B cell (primary cell): ENCODE measurements at regions not wholly inside any gene's neighbourhood (a gene's known extent, or its start where the extent isn't known, plus 50 kb on each side); places are given as distances from the start of the nearest gene placed in this dataset.

Experiments used
- ATAC-seq: fragments of 200-7000 bp; cut with Tn5 transposase; one replicate; pipeline ENCODE4 v1.10.0; 2021; ENCODE audit warnings: low read depth, mild to moderate bottlenecking, moderate number of reproducible peaks, moderate library complexity
- CTCF ChIA-PET: fragments of 350-600 bp; sonication (Branson Sonifier 250); formaldehyde crosslinking; loops from one replicate; lab custom pipeline; 2021; ENCODE audit warnings: antibody characterized with exemption, inconsistent platforms; lab: Charles Lee
- POLR2A ChIA-PET: fragments of 350-600 bp; sonication (Branson Sonifier 250); formaldehyde crosslinking; loops from one replicate; lab custom pipeline; 2021; ENCODE audit warnings: antibody characterized with exemption; lab: Charles Lee
- DNase-seq: peaks from one replicate; pipeline ENCODE4 v3.0.0; 2013
- H2AFZ ChIP-seq: 2 replicates; pipeline ENCODE4 v1.6.1; 2012; ENCODE audit warnings: mild to moderate bottlenecking, low read depth, low read length; ENCODE audit not compliant: insufficient read depth, poor library complexity, severe bottlenecking
- H3K27ac ChIP-seq, 2 donors: 1 replicate in 1 of 2; 2 replicates in 1 of 2; pipeline ENCODE4 v1.5.1; 2012 to 2013; ENCODE audit warnings: low read length in 2 of 2, mild to moderate bottlenecking in 2 of 2, moderate library complexity in 1 of 2
- H3K27me3 ChIP-seq, 4 experiments: fragments of 200-600 bp in 1 of 4; sonication (generic) in 1 of 4; replicated peaks in 1 of 4; 1 replicate in 2 of 4; 2 replicates in 2 of 4; pipeline versions ENCODE4 v1.6.1 to v1.7.0; 2013 to 2016; ENCODE audit warnings: low read length in 3 of 4, mild to moderate bottlenecking in 2 of 4, mixed read lengths in 1 of 4, moderate library complexity in 1 of 4; ENCODE audit not compliant: insufficient read depth in 4 of 4, control insufficient read depth in 3 of 4; ENCODE audit errors: control extremely low read depth in 1 of 4
- H3K36me3 ChIP-seq, 2 experiments: replicated peaks in 1 of 2; 1 replicate in 1 of 2; 2 replicates in 1 of 2; pipeline versions ENCODE4 v1.6.1 to v1.7.1; 2013; ENCODE audit warnings: low read length in 1 of 2; ENCODE audit not compliant: insufficient read depth in 2 of 2, control insufficient read depth in 1 of 2; ENCODE audit errors: control extremely low read depth in 1 of 2, extremely low read depth in 1 of 2
- H3K4me1 ChIP-seq, 2 donors: fragments of 200-600 bp in 1 of 2; sonication (generic) in 1 of 2; 1 replicate in 1 of 2; 2 replicates in 1 of 2; pipeline versions ENCODE4 v1.5.1 to v1.6.1; 2013 to 2017; ENCODE audit warnings: low read length in 2 of 2; ENCODE audit not compliant: control insufficient read depth in 2 of 2, insufficient read depth in 2 of 2
- H3K4me2 ChIP-seq: replicated peaks from 2 replicates; pipeline ENCODE3; 2012; ENCODE audit warnings: mild to moderate bottlenecking, low read depth, low read length; ENCODE audit not compliant: poor library complexity, severe bottlenecking
- H3K4me3 ChIP-seq, 5 experiments: fragments of 200-600 bp in 1 of 5; sonication (generic) in 1 of 5; 1 replicate in 3 of 5; 2 replicates in 2 of 5; pipeline versions ENCODE4 v1.5.1 to v1.7.0; 2011 to 2016; ENCODE audit warnings: low read length in 4 of 5, mild to moderate bottlenecking in 4 of 5, low read depth in 2 of 5, control low read depth in 1 of 5, moderate library complexity in 1 of 5; ENCODE audit not compliant: insufficient read depth in 1 of 5; ENCODE audit errors: control extremely low read depth in 1 of 5, extremely low read depth in 1 of 5
- H3K79me2 ChIP-seq: fragments of 200-600 bp; sonication (generic); one replicate; pipeline ENCODE4 v1.6.0; 2016; ENCODE audit warnings: low read length; ENCODE audit not compliant: control insufficient read depth, insufficient read depth
- H3K9ac ChIP-seq: fragments of 200-600 bp; sonication (generic); 2 replicates; pipeline ENCODE4 v1.6.1; 2017; ENCODE audit warnings: mild to moderate bottlenecking, low read length, moderate library complexity
- H3K9me3 ChIP-seq, 3 donors: one replicate each; pipeline versions ENCODE4 v1.6.1 to v1.7.1; 2013; ENCODE audit warnings: low read length in 2 of 3; ENCODE audit not compliant: control insufficient read depth in 2 of 3, insufficient read depth in 1 of 3; ENCODE audit errors: control extremely low read depth in 1 of 3
- H4K20me1 ChIP-seq: 2 replicates; pipeline ENCODE4 v1.6.0; 2012; ENCODE audit warnings: mild to moderate bottlenecking, low read length; ENCODE audit not compliant: insufficient read depth, control insufficient read depth, poor library complexity, severe bottlenecking
- H3K27ac Mint-ChIP-seq: one replicate; pipeline ENCODE4 v1.8.0; 2021; ENCODE audit warnings: mixed read lengths
- H3K27me3 Mint-ChIP-seq: one replicate; pipeline ENCODE4 v1.8.0; 2021; ENCODE audit warnings: mixed read lengths
- H3K4me1 Mint-ChIP-seq: one replicate; pipeline ENCODE4 v1.8.0; 2021; ENCODE audit warnings: mixed read lengths
- H3K4me3 Mint-ChIP-seq: one replicate; pipeline ENCODE4 v1.8.0; 2021; ENCODE audit warnings: mixed read lengths
- H3K9me3 Mint-ChIP-seq: one replicate; pipeline ENCODE4 v1.8.0; 2022; ENCODE audit warnings: mixed read lengths; ENCODE audit not compliant: insufficient read depth
- EZH2 ChIP-seq: IDR thresholded peaks from 2 replicates; pipeline ENCODE4 v1.6.1; 2012; ENCODE audit warnings: borderline replicate concordance, low read depth, mild to moderate bottlenecking, moderate library complexity, low read length; ENCODE audit not compliant: insufficient read depth, poor library complexity, severe bottlenecking
- WGBS: methylation state at CpG from one replicate; pipeline ENCODE4 v1.1.5; 2013; ENCODE audit warnings: missing lambda C conversion rate; ENCODE audit not compliant: insufficient coverage; 5-methylcytosine and 5-hydroxymethylcytosine counted together
- intact Hi-C: fragments of 100-400 bp; cut with micrococcal nuclease; formaldehyde crosslinking; loops from one replicate; pipeline ENCODE4 v1.10.0; 2022
- TF ChIP-seq, protein P1 (sequence below): fragments of 200-600 bp; IDR thresholded peaks from one replicate; pipeline ENCODE4 v1.8.0; 2022; ENCODE audit warnings: antibody characterized with exemption, mild to moderate bottlenecking

GRCh38 chr18:56407646-56408180, 230.7 kb downstream of the TXNL1 start:
- POLR2A ChIA-PET: no interaction called here
- no peaks in the 10 kb centered on the region for H3K27me3 ChIP-seq
- intact Hi-C loops: no loop called here
- no peaks in the 10 kb centered on the region for H3K79me2 ChIP-seq
- no peak overlapping the region for H3K4me2 ChIP-seq
- no peaks in the 10 kb centered on the region for H4K20me1 ChIP-seq
- TF ChIP-seq, protein P1, sequence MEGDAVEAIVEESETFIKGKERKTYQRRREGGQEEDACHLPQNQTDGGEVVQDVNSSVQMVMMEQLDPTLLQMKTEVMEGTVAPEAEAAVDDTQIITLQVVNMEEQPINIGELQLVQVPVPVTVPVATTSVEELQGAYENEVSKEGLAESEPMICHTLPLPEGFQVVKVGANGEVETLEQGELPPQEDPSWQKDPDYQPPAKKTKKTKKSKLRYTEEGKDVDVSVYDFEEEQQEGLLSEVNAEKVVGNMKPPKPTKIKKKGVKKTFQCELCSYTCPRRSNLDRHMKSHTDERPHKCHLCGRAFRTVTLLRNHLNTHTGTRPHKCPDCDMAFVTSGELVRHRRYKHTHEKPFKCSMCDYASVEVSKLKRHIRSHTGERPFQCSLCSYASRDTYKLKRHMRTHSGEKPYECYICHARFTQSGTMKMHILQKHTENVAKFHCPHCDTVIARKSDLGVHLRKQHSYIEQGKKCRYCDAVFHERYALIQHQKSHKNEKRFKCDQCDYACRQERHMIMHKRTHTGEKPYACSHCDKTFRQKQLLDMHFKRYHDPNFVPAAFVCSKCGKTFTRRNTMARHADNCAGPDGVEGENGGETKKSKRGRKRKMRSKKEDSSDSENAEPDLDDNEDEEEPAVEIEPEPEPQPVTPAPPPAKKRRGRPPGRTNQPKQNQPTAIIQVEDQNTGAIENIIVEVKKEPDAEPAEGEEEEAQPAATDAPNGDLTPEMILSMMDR: no peak
- TF ChIP-seq EZH2: no peak
- CTCF ChIA-PET: no interaction called here
- Mint-ChIP-seq H3K9me3 (no peaks in the 10 kb centered on the region), H3K4me3 (no peak overlapping the region), H3K27me3 (peaks cover 9% of the 10 kb centered on the region), H3K27ac (no peak overlapping the region), H3K4me1 (no peaks in the 10 kb centered on the region)
- DNase-seq (no peak), ATAC-seq (no peak)
- H2AFZ ChIP-seq: no peak overlapping the region
- no peak overlapping the region for H3K4me3 ChIP-seq
- H3K9me3 ChIP-seq: peaks cover 0 to 4% (median 0%) of the 10 kb centered on the region in 3 donors
- no peak overlapping the region for H3K9ac ChIP-seq
- 53% methylated on average over 2 of the region's 4 CpGs for WGBS
- no peak overlapping the region for H3K27ac ChIP-seq
- no peaks in the 10 kb centered on the region for H3K4me1 ChIP-seq
- H3K36me3 ChIP-seq: no peaks in the 10 kb centered on the region

- WGBS: no CpG with 5 or more reads among the region's 1 CpG
- H2AFZ ChIP-seq: no peak overlapping the region
- H3K9ac ChIP-seq: no peak overlapping the region
- ATAC-seq: no peak
- no peak overlapping the region for H3K4me3 Mint-ChIP-seq
- H3K9me3 Mint-ChIP-seq: no peaks in the 10 kb centered on the region
- POLR2A ChIA-PET: no interaction called here
- H3K27ac ChIP-seq: no peak overlapping the region
- no peak for DNase-seq
- intact Hi-C loops: no loop called here
- H3K4me1 Mint-ChIP-seq: no peaks in the 10 kb centered on the region
- H3K4me1 ChIP-seq: no peaks in the 10 kb centered on the region
- H3K27me3 ChIP-seq: peaks cover 0 to 3% (median 0%) of the 10 kb centered on the region in 4 experiments
- H3K27ac Mint-ChIP-seq: no peak overlapping the region
- H3K9me3 ChIP-seq: no peaks in the 10 kb centered on the region
- no peaks in the 10 kb centered on the region for H3K36me3 ChIP-seq
- no peak for TF ChIP-seq EZH2
- TF ChIP-seq, protein P1: no peak
- peaks cover 9% of the 10 kb centered on the region for H3K27me3 Mint-ChIP-seq
- CTCF ChIA-PET: no interaction called here
- H3K4me2 ChIP-seq: no peak overlapping the region
- no peaks in the 10 kb centered on the region for H3K79me2 ChIP-seq
- H3K4me3 ChIP-seq: no peak overlapping the region
- H4K20me1 ChIP-seq: no peaks in the 10 kb centered on the region
These were observed 235.4 kb downstream of the TXNL1 start for GRCh38 chr18:56402872-56403516.
